ENCODE measurements at regions not wholly inside any gene's neighbourhood (a gene's known extent, or its start where the extent isn't known, plus 50 kb on each side); places are given as distances from the start of the nearest gene placed in this dataset.

- TF ChIP-seq POU2F2 (IDR thresholded peaks at IDR 0.05; ENCODE audit: low read depth, low read length) (no peak), SPI1 (IDR thresholded peaks at IDR 0.05; ENCODE audit: low read depth, low read length) (no peak), TAF1 (IDR thresholded peaks at IDR 0.05; ENCODE audit: low read depth, low read length) (no peak), POLR2AphosphoS5 (IDR thresholded peaks at IDR 0.05; ENCODE audit: low read depth, low read length) (no peak), PAX5 (IDR thresholded peaks at IDR 0.05; ENCODE audit: insufficient read depth, low read length, severe bottlenecking) (no peak), POLR2A (IDR thresholded peaks at IDR 0.05; ENCODE audit: low read depth, low read length) (no peak)
- DNase-seq (ENCODE audit: insufficient read length, low spot score) (no peak), FAIRE-seq (no peak)
Measured at GRCh38 chr2:13539296-13539695, 822.6 kb downstream of the TRIB2 start.

GRCh38 chr2:13542061-13542460, 825.3 kb downstream of the TRIB2 start:
- DNase-seq (ENCODE audit: insufficient read length, low spot score) (no peak), FAIRE-seq (no peak)
- TF ChIP-seq POLR2A (IDR thresholded peaks at IDR 0.05; ENCODE audit: low read depth, low read length), result no peak
- no peak for TF ChIP-seq TAF1 (IDR thresholded peaks at IDR 0.05; ENCODE audit: low read depth, low read length)

- FAIRE-seq (peak; percentile 5), DNase-seq (ENCODE audit: insufficient read length, low spot score) (no peak)
- TF ChIP-seq PAX5 (IDR thresholded peaks at IDR 0.05; ENCODE audit: insufficient read depth, low read length, severe bottlenecking), result no peak
- no peak for TF ChIP-seq POLR2A (IDR thresholded peaks at IDR 0.05; ENCODE audit: low read depth, low read length)
- no peak for TF ChIP-seq SPI1 (IDR thresholded peaks at IDR 0.05; ENCODE audit: low read depth, low read length)
- no peak for TF ChIP-seq POLR2AphosphoS5 (IDR thresholded peaks at IDR 0.05; ENCODE audit: low read depth, low read length)
- TF ChIP-seq POU2F2 (IDR thresholded peaks at IDR 0.05; ENCODE audit: low read depth, low read length), result no peak
- no peak for TF ChIP-seq TAF1 (IDR thresholded peaks at IDR 0.05; ENCODE audit: low read depth, low read length)
Measured at GRCh38 chr2:13542642-13543041, 825.9 kb downstream of the TRIB2 start.

GRCh38 chr2:13543550-13543949, 826.8 kb downstream of the TRIB2 start:
- DNase-seq (ENCODE audit: insufficient read length, low spot score), result no peak
- TF ChIP-seq SPI1 (IDR thresholded peaks at IDR 0.05; ENCODE audit: low read depth, low read length) (no peak), POU2F2 (IDR thresholded peaks at IDR 0.05; ENCODE audit: low read depth, low read length) (no peak), POLR2AphosphoS5 (IDR thresholded peaks at IDR 0.05; ENCODE audit: low read depth, low read length) (no peak), POLR2A (IDR thresholded peaks at IDR 0.05; ENCODE audit: low read depth, low read length) (no peak), TAF1 (IDR thresholded peaks at IDR 0.05; ENCODE audit: low read depth, low read length) (no peak), PAX5 (IDR thresholded peaks at IDR 0.05; ENCODE audit: insufficient read depth, low read length, severe bottlenecking) (no peak)
- FAIRE-seq, result no peak

- TF ChIP-seq TAF1 (IDR thresholded peaks at IDR 0.05; ENCODE audit: low read depth, low read length) (no peak), POLR2A (IDR thresholded peaks at IDR 0.05; ENCODE audit: low read depth, low read length) (no peak), SPI1 (IDR thresholded peaks at IDR 0.05; ENCODE audit: low read depth, low read length) (no peak), PAX5 (IDR thresholded peaks at IDR 0.05; ENCODE audit: insufficient read depth, low read length, severe bottlenecking) (no peak), POU2F2 (IDR thresholded peaks at IDR 0.05; ENCODE audit: low read depth, low read length) (no peak), POLR2AphosphoS5 (IDR thresholded peaks at IDR 0.05; ENCODE audit: low read depth, low read length) (no peak)
- FAIRE-seq, result no peak
- DNase-seq (ENCODE audit: insufficient read length, low spot score), result no peak
Measured at GRCh38 chr2:13545320-13545719, 828.6 kb downstream of the TRIB2 start.

GRCh38 chr2:13546131-13546530, 829.4 kb downstream of the TRIB2 start:
- TF ChIP-seq TAF1 (IDR thresholded peaks at IDR 0.05; ENCODE audit: low read depth, low read length) (no peak), SPI1 (IDR thresholded peaks at IDR 0.05; ENCODE audit: low read depth, low read length) (no peak), PAX5 (IDR thresholded peaks at IDR 0.05; ENCODE audit: insufficient read depth, low read length, severe bottlenecking) (no peak), POLR2A (IDR thresholded peaks at IDR 0.05; ENCODE audit: low read depth, low read length) (no peak), POU2F2 (IDR thresholded peaks at IDR 0.05; ENCODE audit: low read depth, low read length) (no peak), POLR2AphosphoS5 (IDR thresholded peaks at IDR 0.05; ENCODE audit: low read depth, low read length) (no peak)
- DNase-seq (ENCODE audit: insufficient read length, low spot score), result no peak
- FAIRE-seq, result no peak

- TF ChIP-seq POU2F2 (IDR thresholded peaks at IDR 0.05; ENCODE audit: low read depth, low read length), result no peak
- no peak for TF ChIP-seq PAX5 (IDR thresholded peaks at IDR 0.05; ENCODE audit: insufficient read depth, low read length, severe bottlenecking)
- TF ChIP-seq TAF1 (IDR thresholded peaks at IDR 0.05; ENCODE audit: low read depth, low read length), result no peak
- TF ChIP-seq POLR2A (IDR thresholded peaks at IDR 0.05; ENCODE audit: low read depth, low read length), result no peak
- no peak for TF ChIP-seq SPI1 (IDR thresholded peaks at IDR 0.05; ENCODE audit: low read depth, low read length)
- no peak for TF ChIP-seq POLR2AphosphoS5 (IDR thresholded peaks at IDR 0.05; ENCODE audit: low read depth, low read length)
- FAIRE-seq, result peak; percentile 40
- DNase-seq (ENCODE audit: insufficient read length, low spot score), result no peak
Measured at GRCh38 chr2:13550285-13551231, 833.8 kb downstream of the TRIB2 start.

GRCh38 chr2:13558368-13558767, 841.6 kb downstream of the TRIB2 start:
- FAIRE-seq (no peak), DNase-seq (ENCODE audit: insufficient read length, low spot score) (no peak)

GRCh38 chr2:13560322-13560721, 843.6 kb downstream of the TRIB2 start:
- no peak for FAIRE-seq
- DNase-seq (ENCODE audit: insufficient read length, low spot score), result no peak
- no peak for TF ChIP-seq PAX5 (IDR thresholded peaks at IDR 0.05; ENCODE audit: insufficient read depth, low read length, severe bottlenecking)
- no peak for TF ChIP-seq POLR2A (IDR thresholded peaks at IDR 0.05; ENCODE audit: low read depth, low read length)
- no peak for TF ChIP-seq POU2F2 (IDR thresholded peaks at IDR 0.05; ENCODE audit: low read depth, low read length)
- TF ChIP-seq SPI1 (IDR thresholded peaks at IDR 0.05; ENCODE audit: low read depth, low read length), result no peak
- no peak for TF ChIP-seq TAF1 (IDR thresholded peaks at IDR 0.05; ENCODE audit: low read depth, low read length)
- TF ChIP-seq POLR2AphosphoS5 (IDR thresholded peaks at IDR 0.05; ENCODE audit: low read depth, low read length), result no peak

More at GRCh38 chr2:13558368-13558767, 841.6 kb downstream of the TRIB2 start:
- TF ChIP-seq POLR2A (IDR thresholded peaks at IDR 0.05; ENCODE audit: low read depth, low read length) (no peak), SPI1 (IDR thresholded peaks at IDR 0.05; ENCODE audit: low read depth, low read length) (no peak), POU2F2 (IDR thresholded peaks at IDR 0.05; ENCODE audit: low read depth, low read length) (no peak), TAF1 (IDR thresholded peaks at IDR 0.05; ENCODE audit: low read depth, low read length) (no peak), POLR2AphosphoS5 (IDR thresholded peaks at IDR 0.05; ENCODE audit: low read depth, low read length) (no peak), PAX5 (IDR thresholded peaks at IDR 0.05; ENCODE audit: insufficient read depth, low read length, severe bottlenecking) (no peak)
